ENCODE measurements at regions not wholly inside any gene's neighbourhood (a gene's known extent, or its start where the extent isn't known, plus 50 kb on each side); places are given as distances from the start of the nearest gene placed in this dataset.

DNA sequence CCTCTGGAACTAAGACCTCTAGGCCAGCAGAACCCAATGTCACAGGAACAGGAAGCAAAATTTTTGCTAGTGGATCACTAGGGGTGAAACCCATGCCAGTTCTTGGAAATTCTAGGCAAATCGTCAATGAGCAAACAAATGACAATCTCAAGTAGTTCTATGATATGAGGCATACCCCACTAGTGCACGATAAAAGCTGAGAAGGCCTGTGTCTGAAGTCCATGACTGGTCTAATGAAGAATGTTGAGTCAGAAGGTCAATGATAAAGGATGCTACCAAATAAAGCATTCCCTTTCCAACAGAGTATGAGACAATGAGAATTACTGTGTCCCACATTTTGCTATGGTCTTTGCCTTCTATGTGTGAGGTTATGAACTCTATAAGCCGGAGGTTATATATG, 149.4 kb upstream of the NOX3 start:
- POLR2A ChIA-PET: no interaction called here
- TF ChIP-seq, protein P1, sequence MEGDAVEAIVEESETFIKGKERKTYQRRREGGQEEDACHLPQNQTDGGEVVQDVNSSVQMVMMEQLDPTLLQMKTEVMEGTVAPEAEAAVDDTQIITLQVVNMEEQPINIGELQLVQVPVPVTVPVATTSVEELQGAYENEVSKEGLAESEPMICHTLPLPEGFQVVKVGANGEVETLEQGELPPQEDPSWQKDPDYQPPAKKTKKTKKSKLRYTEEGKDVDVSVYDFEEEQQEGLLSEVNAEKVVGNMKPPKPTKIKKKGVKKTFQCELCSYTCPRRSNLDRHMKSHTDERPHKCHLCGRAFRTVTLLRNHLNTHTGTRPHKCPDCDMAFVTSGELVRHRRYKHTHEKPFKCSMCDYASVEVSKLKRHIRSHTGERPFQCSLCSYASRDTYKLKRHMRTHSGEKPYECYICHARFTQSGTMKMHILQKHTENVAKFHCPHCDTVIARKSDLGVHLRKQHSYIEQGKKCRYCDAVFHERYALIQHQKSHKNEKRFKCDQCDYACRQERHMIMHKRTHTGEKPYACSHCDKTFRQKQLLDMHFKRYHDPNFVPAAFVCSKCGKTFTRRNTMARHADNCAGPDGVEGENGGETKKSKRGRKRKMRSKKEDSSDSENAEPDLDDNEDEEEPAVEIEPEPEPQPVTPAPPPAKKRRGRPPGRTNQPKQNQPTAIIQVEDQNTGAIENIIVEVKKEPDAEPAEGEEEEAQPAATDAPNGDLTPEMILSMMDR (IDR thresholded peaks at IDR 0.05; ENCODE audit: insufficient read depth, low read length, missing control alignments): no peak
- no peak overlapping the region for H3K4me3 ChIP-seq (ENCODE audit: low read depth, low read length)
- DNase-seq (ENCODE audit: low read depth, low spot score): no peak
- CTCF ChIA-PET: no interaction called here

DNA sequence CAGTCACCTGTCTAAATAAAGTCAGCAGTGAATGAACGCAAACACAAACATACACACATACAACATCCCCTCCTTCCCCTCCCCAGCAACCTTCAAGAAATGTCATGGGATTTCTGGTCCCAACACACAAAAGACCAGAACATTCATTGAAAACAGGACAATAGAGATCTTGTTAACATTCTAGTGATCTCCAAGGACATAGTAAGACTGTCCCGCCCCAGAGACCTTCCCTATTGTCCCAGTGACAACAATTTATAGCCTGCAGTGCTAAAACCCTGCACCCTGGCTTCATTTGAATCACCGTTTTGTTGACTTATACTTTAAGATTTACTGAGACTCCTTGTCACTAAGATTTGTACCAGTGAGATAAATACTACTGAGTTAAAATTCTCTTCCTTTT, 143.9 kb upstream of the NOX3 start:
- H3K4me3 ChIP-seq (ENCODE audit: low read depth, low read length): no peak overlapping the region
- ChIA-PET CTCF (no interaction called here), POLR2A (no interaction called here)
- DNase-seq (ENCODE audit: low read depth, low spot score): no peak
- TF ChIP-seq, protein P1 (IDR thresholded peaks at IDR 0.05; ENCODE audit: insufficient read depth, low read length, missing control alignments): no peak

DNA sequence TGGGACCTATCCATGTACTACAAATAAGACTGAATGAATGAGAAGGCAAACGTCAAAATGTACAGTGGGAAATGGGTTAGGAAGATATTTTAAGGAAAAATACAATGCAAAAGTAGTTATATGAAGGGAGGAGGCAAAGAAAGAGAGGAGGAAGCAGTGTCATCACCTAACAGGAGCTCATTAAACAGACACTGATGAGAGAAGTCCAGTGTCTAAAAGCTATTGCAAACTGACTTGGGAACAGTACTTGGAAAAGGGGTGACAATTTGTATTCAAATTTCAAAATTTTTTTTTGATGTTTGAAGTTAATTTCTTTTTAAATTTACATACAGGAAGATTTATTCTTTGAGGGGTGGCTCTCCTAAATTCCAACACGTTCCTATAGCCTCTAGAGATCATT, 143.5 kb upstream of the NOX3 start:
- TF ChIP-seq, protein P1 (IDR thresholded peaks at IDR 0.05; ENCODE audit: insufficient read depth, low read length, missing control alignments): no peak
- ChIA-PET POLR2A (no interaction called here), CTCF (interaction anchor here (1.2 kb wide), 1 partner anchor 20 kb away, joined by 3 read pairs; no protein-coding TSS in a partner anchor)

DNA sequence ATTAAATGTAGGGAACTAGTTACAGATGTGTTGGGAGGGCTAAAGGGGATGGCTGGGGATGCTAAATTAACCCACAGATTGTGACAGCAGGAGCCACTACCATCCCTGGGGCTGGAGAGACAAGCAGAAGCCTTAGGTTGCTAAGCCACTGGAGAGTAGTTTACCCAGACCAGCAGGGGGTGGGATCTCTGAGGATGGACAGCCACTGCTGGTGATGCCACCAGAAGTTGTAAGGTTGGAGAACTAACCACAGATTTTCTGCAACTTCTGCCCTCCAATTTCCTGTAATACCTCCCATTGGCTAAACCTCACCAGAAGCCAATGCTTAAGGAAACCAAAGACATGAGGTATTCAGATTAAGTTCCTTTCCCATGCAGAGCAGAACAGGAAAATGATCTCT, 139.6 kb upstream of the NOX3 start:
- POLR2A ChIA-PET: no interaction called here
- CTCF ChIA-PET: no interaction called here
- DNase-seq (ENCODE audit: low read depth, low spot score): no peak
- TF ChIP-seq, protein P1 (IDR thresholded peaks at IDR 0.05; ENCODE audit: insufficient read depth, low read length, missing control alignments): no peak
- no peak overlapping the region for H3K4me3 ChIP-seq (ENCODE audit: low read depth, low read length)

More for the DNA sequence above, 143.5 kb upstream of the NOX3 start:
- no peak for DNase-seq (ENCODE audit: low read depth, low spot score)
- H3K4me3 ChIP-seq (ENCODE audit: low read depth, low read length): no peak overlapping the region

DNA sequence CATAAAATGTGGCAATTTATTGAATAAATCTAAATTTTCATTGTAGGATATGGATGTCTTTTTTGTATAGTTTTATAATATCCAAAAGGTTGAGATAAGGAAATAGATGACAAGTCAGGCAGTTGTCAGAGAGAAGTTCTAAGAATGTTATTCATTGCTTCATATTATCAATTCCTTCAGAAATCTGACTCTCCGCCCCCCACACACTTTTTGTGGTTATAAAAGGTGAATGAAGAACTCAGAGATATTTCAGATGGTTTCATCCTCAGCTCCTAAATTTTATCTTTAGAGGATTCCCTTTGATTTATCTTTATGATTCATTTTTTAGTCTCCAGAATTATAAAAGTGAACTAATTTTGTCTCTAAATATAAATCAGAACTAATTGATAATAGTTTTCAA, 136.1 kb upstream of the NOX3 start:
- ChIA-PET CTCF (no interaction called here), POLR2A (no interaction called here)
- DNase-seq (ENCODE audit: low read depth, low spot score): no peak
- TF ChIP-seq, protein P1 (IDR thresholded peaks at IDR 0.05; ENCODE audit: insufficient read depth, low read length, missing control alignments): no peak
- no peak overlapping the region for H3K4me3 ChIP-seq (ENCODE audit: low read depth, low read length)

DNA sequence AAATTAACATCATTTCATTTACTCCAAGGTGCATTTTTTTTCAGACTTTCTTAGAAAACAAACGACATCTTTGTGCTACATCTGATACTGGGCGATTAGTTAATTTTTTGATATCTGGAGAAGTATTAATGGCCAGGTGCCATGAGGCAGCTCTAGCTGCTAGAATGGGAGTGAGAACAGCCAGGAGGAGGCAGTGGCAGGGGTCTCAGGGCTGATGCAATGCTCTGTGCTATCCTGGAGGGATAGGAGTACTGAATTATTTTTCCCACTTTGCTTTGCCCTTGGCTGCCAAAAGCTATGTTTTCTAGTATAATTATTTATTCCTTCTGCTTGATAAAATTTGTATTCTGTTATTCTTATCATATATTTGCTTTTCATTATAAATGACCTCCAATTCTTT, 133.6 kb upstream of the NOX3 start:
- ChIA-PET POLR2A (no interaction called here), CTCF (no interaction called here)
- TF ChIP-seq, protein P1 (IDR thresholded peaks at IDR 0.05; ENCODE audit: insufficient read depth, low read length, missing control alignments): no peak
- H3K4me3 ChIP-seq (ENCODE audit: low read depth, low read length): no peak overlapping the region
- no peak for DNase-seq (ENCODE audit: low read depth, low spot score)
